ENCODE measurements at regions not wholly inside any gene's neighbourhood (a gene's known extent, or its start where the extent isn't known, plus 50 kb on each side); places are given as distances from the start of the nearest gene placed in this dataset.

- FAIRE-seq: peak; percentile 72
- intact Hi-C loops (cut with micrococcal nuclease): loop anchor here (5.0 kb wide), 1 partner anchor 128 kb away; the partner anchor contains the start of gene DPH6
- Histone ChIP-seq H3K4me2 (ENCODE audit: insufficient read depth, low read length) (peak overlapping the region; percentile 52), H2AFZ (ENCODE audit: low read depth, low read length) (peak overlapping the region; percentile 99), H3K9me1 (ENCODE audit: control insufficient read depth, insufficient read depth, low read length) (no peaks in the 10 kb centered on the region), H3K27me3 (ENCODE audit: control insufficient read depth in 2 of 2, insufficient read depth in 2 of 2, low read length in 2 of 2) (no peaks in the 10 kb centered on the region), H3K27ac (ENCODE audit: extremely low read depth, low read depth, low read length) (peak overlapping the region; percentile 75; the same call in 2 of the 3 replicates), H3K9ac (ENCODE audit: insufficient read depth in 1 of 2, low read depth in 2 of 2, low read length in 2 of 2) (no peak overlapping the region), H4K20me1 (replicated peaks; ENCODE audit: control insufficient read depth, insufficient read depth, low read length) (no peaks in the 10 kb centered on the region), H3K9me3 (replicated peaks; ENCODE audit: control insufficient read depth, insufficient read depth, low read depth, low read length) (no peaks in the 10 kb centered on the region), H3K4me3 (no peak overlapping the region), H3K36me3 (ENCODE audit: control insufficient read depth, insufficient read depth, low read length) (no peaks in the 10 kb centered on the region; the same call in 2 of the 3 replicates), H3K4me1 (replicated peaks in 1 of 2; ENCODE audit: control insufficient read depth in 2 of 2, insufficient read depth in 2 of 2, low read length in 2 of 2) (peaks cover 0 to 29% of the 10 kb centered on the region in 2 experiments; a peak in 3 of 5 replicates), H3K79me2 (ENCODE audit: control insufficient read depth, insufficient read depth, low read length) (no peaks in the 10 kb centered on the region)
- CTCF ChIA-PET (ENCODE audit: low intra/inter-chr PET ratio): no interaction called here
- no TSS peak for BruUV-seq (replicated peaks)
- peak in 2 of 4 experiments; percentile 24 to 63 for DNase-seq (ENCODE audit: extremely low read depth in 1 of 4, low spot score in 3 of 4)
- peak; percentile 59 for ATAC-seq
- POLR2A ChIA-PET: interaction anchor here (1.1 kb wide), 1 partner anchor 10 kb away, joined by 4 read pairs; no protein-coding TSS in a partner anchor
- in situ Hi-C loops (cut with MboI): no loop called here
- 46% methylated on average over 8 of the region's 8 CpGs for WGBS (ENCODE audit: insufficient coverage, low coverage, missing lambda C conversion rate)
- TF ChIP-seq CBFA2T3 (IDR thresholded peaks at IDR 0.05): no peak
- TF ChIP-seq ILK (tag; IDR thresholded peaks at IDR 0.05; ENCODE audit: borderline replicate concordance, low read depth): no peak
- TF ChIP-seq NFIC (IDR thresholded peaks at IDR 0.05): peak; percentile 81
- TF ChIP-seq KLF16 (IDR thresholded peaks at IDR 0.05): no peak
- TF ChIP-seq ZNF766 (CRISPR knock-in tag; conservative IDR thresholded peaks at IDR 0.05): peak; percentile 97
- TF ChIP-seq NR2C2 (CRISPR knock-in tag; IDR thresholded peaks at IDR 0.05): no peak
- TF ChIP-seq NR2C2 (tag; IDR thresholded peaks at IDR 0.05): 0 out of 2 replicates have a peak, but pooled peaks have one; percentile 9
- TF ChIP-seq PCBP1 (IDR thresholded peaks at IDR 0.05; ENCODE audit: low read depth, low read length, poor library complexity, severe bottlenecking): no peak
- 0 out of 2 replicates have a peak, but pooled peaks have one; percentile 11 for TF ChIP-seq SOX6 (IDR thresholded peaks at IDR 0.05)
- no peak for TF ChIP-seq SRSF7 (optimal IDR thresholded peaks at IDR 0.05; ENCODE audit: low read depth, low read length)
- no peak for TF ChIP-seq CEBPB (tag; IDR thresholded peaks at IDR 0.05)
- TF ChIP-seq ATF6 (CRISPR knock-in tag; IDR thresholded peaks at IDR 0.05): no peak
- no peak for TF ChIP-seq IRF9 (tag; IDR thresholded peaks at IDR 0.05)
- no peak for TF ChIP-seq EP400 (IDR thresholded peaks at IDR 0.05)
- TF ChIP-seq ZBTB43 (CRISPR knock-in tag; IDR thresholded peaks at IDR 0.05): no peak
- TF ChIP-seq ZNF444 (CRISPR knock-in tag; IDR thresholded peaks at IDR 0.05): no peak
- TF ChIP-seq KAT8 (IDR thresholded peaks at IDR 0.05; ENCODE audit: low read depth): no peak
- 0 out of 2 replicates have a peak, but pooled peaks have one; percentile 13 for TF ChIP-seq MAFG (tag; conservative IDR thresholded peaks at IDR 0.05)
- TF ChIP-seq SIRT6 (IDR thresholded peaks at IDR 0.05; ENCODE audit: low read depth, low read length): no peak
Observed at GRCh38 chr15:35674873-35675781, 129.2 kb upstream of the DPH6 start.
